OCI-LY3 (cell line): ENCODE measurements at regions not wholly inside any gene's neighbourhood (a gene's known extent, or its start where the extent isn't known, plus 50 kb on each side); places are given as distances from the start of the nearest gene placed in this dataset.

Source experiments
- EZH2phosphoT487 ChIP-seq: fragments of 200-600 bp; shearing (Covaris generic); IDR thresholded peaks from 2 replicates; pipeline ENCODE4 v1.6.1; 2018; ENCODE audit warnings: antibody characterized with exemption, mixed run types, low read depth
- TF ChIP-seq, protein P1 (sequence below): fragments of 200-600, 300-600 bp; sonication (generic); IDR thresholded peaks from 2 replicates; pipeline ENCODE4 v1.5.1; 2014; ENCODE audit warnings: antibody characterized with exemption, low read length, low read depth

DNA sequence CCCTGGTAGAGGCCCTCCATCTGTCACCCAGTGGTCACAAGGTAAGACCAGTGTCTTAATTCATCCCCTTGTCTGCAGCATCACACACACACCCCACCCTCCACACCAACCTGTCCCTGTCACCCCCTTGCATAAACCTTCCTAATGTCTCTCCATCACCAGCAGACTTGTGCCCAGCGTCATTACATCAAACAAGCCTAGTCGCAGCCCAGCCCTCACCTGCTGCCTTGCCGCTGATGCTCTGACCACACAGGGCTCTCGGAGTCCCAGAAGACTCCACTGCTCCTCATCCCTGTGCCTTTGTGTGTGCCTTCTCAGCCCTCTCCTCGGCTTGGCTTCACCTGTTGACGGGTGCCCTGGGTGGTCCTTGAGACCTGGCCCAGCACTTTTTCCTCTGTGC, 171.2 kb downstream of the GLI2 start:
- TF ChIP-seq, protein P1, sequence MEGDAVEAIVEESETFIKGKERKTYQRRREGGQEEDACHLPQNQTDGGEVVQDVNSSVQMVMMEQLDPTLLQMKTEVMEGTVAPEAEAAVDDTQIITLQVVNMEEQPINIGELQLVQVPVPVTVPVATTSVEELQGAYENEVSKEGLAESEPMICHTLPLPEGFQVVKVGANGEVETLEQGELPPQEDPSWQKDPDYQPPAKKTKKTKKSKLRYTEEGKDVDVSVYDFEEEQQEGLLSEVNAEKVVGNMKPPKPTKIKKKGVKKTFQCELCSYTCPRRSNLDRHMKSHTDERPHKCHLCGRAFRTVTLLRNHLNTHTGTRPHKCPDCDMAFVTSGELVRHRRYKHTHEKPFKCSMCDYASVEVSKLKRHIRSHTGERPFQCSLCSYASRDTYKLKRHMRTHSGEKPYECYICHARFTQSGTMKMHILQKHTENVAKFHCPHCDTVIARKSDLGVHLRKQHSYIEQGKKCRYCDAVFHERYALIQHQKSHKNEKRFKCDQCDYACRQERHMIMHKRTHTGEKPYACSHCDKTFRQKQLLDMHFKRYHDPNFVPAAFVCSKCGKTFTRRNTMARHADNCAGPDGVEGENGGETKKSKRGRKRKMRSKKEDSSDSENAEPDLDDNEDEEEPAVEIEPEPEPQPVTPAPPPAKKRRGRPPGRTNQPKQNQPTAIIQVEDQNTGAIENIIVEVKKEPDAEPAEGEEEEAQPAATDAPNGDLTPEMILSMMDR = no peak
- TF ChIP-seq EZH2phosphoT487 = no peak
